Mucosa of rectum (tissue), 2 donors: ENCODE measurements at regions not wholly inside any gene's neighbourhood (a gene's known extent, or its start where the extent isn't known, plus 50 kb on each side); places are given as distances from the start of the nearest gene placed in this dataset.

Experiments
- H3K27ac ChIP-seq, 2 donors: one replicate each; pipeline ENCODE4 v1.7.0; 2013; ENCODE audit warnings: inconsistent platforms in 2 of 2, low read depth in 2 of 2, low read length in 2 of 2
- H3K27me3 ChIP-seq, 2 donors: one replicate each; pipeline ENCODE4 v1.7.0; 2013; ENCODE audit warnings: low read length in 2 of 2; ENCODE audit not compliant: control insufficient read depth in 2 of 2, insufficient read depth in 2 of 2
- H3K36me3 ChIP-seq, 2 donors: one replicate each; pipeline ENCODE4 v1.7.0; 2013; ENCODE audit warnings: low read length in 2 of 2; ENCODE audit not compliant: control insufficient read depth in 2 of 2, insufficient read depth in 2 of 2
- H3K4me1 ChIP-seq, 2 donors: one replicate each; pipeline ENCODE4 v1.7.0; 2013; ENCODE audit warnings: low read length in 2 of 2, mild to moderate bottlenecking in 1 of 2; ENCODE audit not compliant: control insufficient read depth in 2 of 2, insufficient read depth in 2 of 2
- H3K4me3 ChIP-seq, 2 donors: one replicate each; pipeline ENCODE4 v1.7.0; 2013; ENCODE audit warnings: low read length in 2 of 2
- H3K9ac ChIP-seq, 2 donors: one replicate each; pipeline ENCODE4 v1.7.0; 2013; ENCODE audit warnings: low read length in 2 of 2, low read depth in 1 of 2, mild to moderate bottlenecking in 1 of 2
- H3K9me3 ChIP-seq, 2 donors: one replicate each; pipeline ENCODE4 v1.7.0; 2013; ENCODE audit warnings: low read length in 2 of 2; ENCODE audit not compliant: control insufficient read depth in 2 of 2
- donor health status: healthy.
- donor health status: Normal muscosa, but diverticular disease.

DNA sequence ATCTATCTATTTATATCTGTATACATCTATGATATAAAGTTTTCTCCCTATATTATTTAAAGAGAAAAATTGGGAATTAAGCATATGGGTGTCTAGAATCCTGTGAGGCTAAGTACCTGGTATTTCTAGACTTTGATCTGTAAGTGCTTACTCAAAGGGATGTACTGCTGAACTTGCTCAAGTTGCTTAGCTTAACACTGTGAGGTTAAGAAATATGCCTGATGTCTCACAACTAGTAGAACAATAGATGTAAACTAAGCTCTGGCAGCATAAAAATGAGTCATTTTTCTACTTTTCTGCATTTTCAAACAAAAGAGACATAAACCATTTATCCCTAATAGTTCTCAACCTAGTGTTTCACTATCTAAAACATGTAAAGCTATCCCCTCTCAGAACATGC is 744.4 kb upstream of the ANO3 start:
- Histone ChIP-seq H3K4me3 (no peak overlapping the region), H3K4me1 (no peaks in the 10 kb centered on the region), H3K27me3 (no peaks in the 10 kb centered on the region), H3K27ac (no peak overlapping the region), H3K9me3 (no peaks in the 10 kb centered on the region), H3K9ac (no peak overlapping the region), H3K36me3 (no peaks in the 10 kb centered on the region)

GRCh38 chr11:25593221-25593620 is 738.7 kb upstream of the ANO3 start:
- no peak overlapping the region for H3K4me3 ChIP-seq
- H3K36me3 ChIP-seq: no peaks in the 10 kb centered on the region
- no peaks in the 10 kb centered on the region for H3K27me3 ChIP-seq
- H3K4me1 ChIP-seq: no peaks in the 10 kb centered on the region
- H3K9me3 ChIP-seq: no peaks in the 10 kb centered on the region
- no peak overlapping the region for H3K9ac ChIP-seq
- H3K27ac ChIP-seq: no peak overlapping the region

- Histone ChIP-seq H3K36me3 (no peaks in the 10 kb centered on the region), H3K4me1 (no peaks in the 10 kb centered on the region), H3K4me3 (no peak overlapping the region), H3K27me3 (no peaks in the 10 kb centered on the region), H3K9ac (no peak overlapping the region), H3K9me3 (no peaks in the 10 kb centered on the region), H3K27ac (no peak overlapping the region)
Observed at GRCh38 chr11:25596701-25597100, 735.2 kb upstream of the ANO3 start.

- no peaks in the 10 kb centered on the region for H3K27me3 ChIP-seq
- H3K4me1 ChIP-seq: no peaks in the 10 kb centered on the region
- no peaks in the 10 kb centered on the region for H3K36me3 ChIP-seq
- no peaks in the 10 kb centered on the region for H3K9me3 ChIP-seq
- H3K9ac ChIP-seq: no peak overlapping the region
- H3K27ac ChIP-seq: no peak overlapping the region
- no peak overlapping the region for H3K4me3 ChIP-seq
Observed at GRCh38 chr11:25597696-25598095, 734.2 kb upstream of the ANO3 start.

DNA sequence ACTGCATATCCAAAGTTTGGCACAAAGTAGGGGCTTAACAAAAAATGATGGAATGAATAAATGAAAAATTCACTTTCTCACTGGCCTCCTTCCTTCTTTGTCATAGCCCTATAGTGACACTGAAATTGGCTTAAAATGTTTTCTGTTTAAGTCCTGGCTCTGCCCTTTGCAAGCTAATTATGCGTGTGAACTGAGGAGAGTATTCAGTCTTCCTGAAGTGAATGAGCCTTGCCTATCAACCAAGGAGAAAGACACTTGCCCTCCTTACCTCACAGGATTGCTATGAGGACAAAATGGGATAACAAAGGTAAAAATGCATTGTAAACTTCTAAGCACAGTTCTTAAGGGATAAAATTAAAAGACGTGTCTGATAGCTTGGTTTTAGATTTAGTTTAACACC is 729.8 kb upstream of the ANO3 start:
- Histone ChIP-seq H3K27me3 (no peaks in the 10 kb centered on the region), H3K9me3 (no peaks in the 10 kb centered on the region), H3K36me3 (no peaks in the 10 kb centered on the region), H3K4me1 (no peaks in the 10 kb centered on the region), H3K27ac (no peak overlapping the region), H3K9ac (no peak overlapping the region), H3K4me3 (no peak overlapping the region)

DNA sequence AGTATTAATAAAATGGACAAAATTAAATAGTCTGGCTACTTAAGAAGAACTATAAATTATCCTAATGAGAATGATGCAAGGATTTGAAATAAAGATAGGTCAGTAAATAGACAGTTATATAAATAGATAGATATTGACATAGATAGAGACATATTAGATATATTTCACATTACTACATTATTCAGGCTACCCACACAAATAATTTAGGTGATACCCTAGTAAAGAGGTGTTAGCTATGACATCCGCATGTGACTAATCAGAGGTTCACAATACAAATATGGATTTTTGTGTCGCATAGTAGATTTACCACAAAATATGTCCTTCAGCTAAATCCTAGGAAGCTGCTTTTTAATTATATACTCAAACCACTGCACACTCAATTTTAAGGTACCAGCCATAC is 729.0 kb upstream of the ANO3 start:
- Histone ChIP-seq H3K9ac (no peak overlapping the region), H3K4me3 (no peak overlapping the region), H3K36me3 (no peaks in the 10 kb centered on the region), H3K27ac (no peak overlapping the region), H3K4me1 (no peaks in the 10 kb centered on the region), H3K9me3 (no peaks in the 10 kb centered on the region), H3K27me3 (no peaks in the 10 kb centered on the region)

- Histone ChIP-seq H3K4me3 (no peak overlapping the region), H3K9ac (no peak overlapping the region), H3K4me1 (no peaks in the 10 kb centered on the region), H3K27me3 (no peaks in the 10 kb centered on the region), H3K27ac (no peak overlapping the region), H3K36me3 (no peaks in the 10 kb centered on the region), H3K9me3 (peaks cover 0 to 2% of the 10 kb centered on the region in 2 donors)
Observed at GRCh38 chr11:25612806-25613205, 719.1 kb upstream of the ANO3 start.

GRCh38 chr11:25613451-25613850 is 718.5 kb upstream of the ANO3 start:
- peaks cover 0 to 2% of the 10 kb centered on the region in 2 donors for H3K9me3 ChIP-seq
- H3K27me3 ChIP-seq: no peaks in the 10 kb centered on the region
- no peaks in the 10 kb centered on the region for H3K4me1 ChIP-seq
- no peak overlapping the region for H3K27ac ChIP-seq
- no peak overlapping the region for H3K9ac ChIP-seq
- H3K4me3 ChIP-seq: no peak overlapping the region
- H3K36me3 ChIP-seq: no peaks in the 10 kb centered on the region

- no peaks in the 10 kb centered on the region for H3K36me3 ChIP-seq
- peaks cover 0 to under 1% of the 10 kb centered on the region in 2 donors for H3K9me3 ChIP-seq
- H3K4me1 ChIP-seq: no peaks in the 10 kb centered on the region
- no peak overlapping the region for H3K9ac ChIP-seq
- H3K27me3 ChIP-seq: no peaks in the 10 kb centered on the region
- H3K4me3 ChIP-seq: no peak overlapping the region
- no peak overlapping the region for H3K27ac ChIP-seq
Observed at GRCh38 chr11:25613865-25614264, 718.1 kb upstream of the ANO3 start.

DNA sequence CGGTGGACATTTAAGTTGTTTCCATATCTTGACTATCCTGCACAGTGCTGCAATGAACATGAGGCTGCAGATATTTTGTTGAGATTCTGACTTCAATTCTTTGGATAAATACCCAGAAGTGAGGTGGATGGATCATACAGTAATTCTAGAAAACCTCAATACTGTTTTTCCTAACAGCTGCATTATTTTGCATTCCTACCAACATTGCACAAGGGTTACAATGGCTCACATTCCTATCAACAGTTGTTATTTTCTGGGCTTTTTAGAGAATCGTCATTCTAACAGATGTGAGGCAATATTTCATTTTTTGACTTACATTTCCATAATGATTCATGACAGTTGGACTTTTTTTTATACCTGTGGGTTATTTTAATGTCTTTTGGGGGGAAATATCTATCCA is 716.9 kb upstream of the ANO3 start:
- H3K4me3 ChIP-seq: no peak overlapping the region
- H3K27ac ChIP-seq: no peak overlapping the region
- H3K4me1 ChIP-seq: no peaks in the 10 kb centered on the region
- no peaks in the 10 kb centered on the region for H3K36me3 ChIP-seq
- H3K27me3 ChIP-seq: no peaks in the 10 kb centered on the region
- H3K9ac ChIP-seq: no peak overlapping the region
- no peaks in the 10 kb centered on the region for H3K9me3 ChIP-seq

DNA sequence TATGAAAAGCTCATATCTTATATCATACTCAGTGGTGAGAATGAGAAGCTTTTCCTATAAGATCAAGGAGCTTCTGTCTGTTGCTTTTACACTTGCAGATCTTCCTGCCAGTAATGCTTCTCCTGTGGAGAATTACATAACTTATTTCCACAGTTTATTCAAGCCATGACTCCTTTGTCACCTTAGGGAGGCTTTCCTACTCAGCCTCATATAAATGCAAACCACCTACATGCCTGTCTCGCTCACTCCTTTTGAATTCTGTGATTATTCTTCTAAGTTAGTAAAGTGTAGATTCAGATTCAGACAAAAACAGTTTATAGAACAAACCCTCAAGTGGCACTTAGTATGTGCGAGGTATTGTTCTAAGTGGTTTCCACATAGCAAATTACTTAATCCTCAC is 716.1 kb upstream of the ANO3 start:
- Histone ChIP-seq H3K36me3 (no peaks in the 10 kb centered on the region), H3K9ac (no peak overlapping the region), H3K9me3 (no peaks in the 10 kb centered on the region), H3K27me3 (no peaks in the 10 kb centered on the region), H3K27ac (no peak overlapping the region), H3K4me3 (no peak overlapping the region), H3K4me1 (no peaks in the 10 kb centered on the region)
